Endothelial cell (in vitro differentiated cells): ENCODE measurements at regions not wholly inside any gene's neighbourhood (a gene's known extent, or its start where the extent isn't known, plus 50 kb on each side); places are given as distances from the start of the nearest gene placed in this dataset.

Source experiments
- DNase-seq: peaks from one replicate; pipeline ENCODE4 v3.0.0; 2021; ENCODE audit warnings: low spot score
- H3K27ac Mint-ChIP-seq: one replicate; pipeline ENCODE4 v1.8.0; 2021; ENCODE audit warnings: mixed read lengths, inconsistent platforms; ENCODE audit not compliant: unreplicated experiment
- H3K27me3 Mint-ChIP-seq: one replicate; pipeline ENCODE4 v1.8.0; 2021; ENCODE audit warnings: mild to moderate bottlenecking, moderate library complexity, mixed read lengths, inconsistent platforms; ENCODE audit not compliant: unreplicated experiment
- H3K36me3 Mint-ChIP-seq: one replicate; pipeline ENCODE4 v1.8.0; 2021; ENCODE audit warnings: mild to moderate bottlenecking, low read depth, mixed read lengths, inconsistent platforms; ENCODE audit not compliant: unreplicated experiment
- H3K4me1 Mint-ChIP-seq: one replicate; pipeline ENCODE4 v1.8.0; 2021; ENCODE audit warnings: mild to moderate bottlenecking, mixed read lengths, inconsistent platforms; ENCODE audit not compliant: unreplicated experiment
- H3K4me3 Mint-ChIP-seq: one replicate; pipeline ENCODE4 v1.8.0; 2021; ENCODE audit warnings: mild to moderate bottlenecking, mixed read lengths, inconsistent platforms; ENCODE audit not compliant: unreplicated experiment
- H3K9me3 Mint-ChIP-seq: one replicate; pipeline ENCODE4 v1.8.0; 2021; ENCODE audit warnings: mixed read lengths, inconsistent platforms; ENCODE audit not compliant: unreplicated experiment
- CTCF ChIP-seq: fragments of 200-600 bp; sonication (generic); IDR thresholded peaks from one replicate; pipeline ENCODE4 v1.5.0; 2021; ENCODE audit warnings: antibody characterized with exemption; ENCODE audit not compliant: unreplicated experiment

- H3K4me3 Mint-ChIP-seq: no peak overlapping the region
- no peaks in the 10 kb centered on the region for H3K9me3 Mint-ChIP-seq
- no peak for DNase-seq
- no peaks in the 10 kb centered on the region for H3K36me3 Mint-ChIP-seq
- H3K4me1 Mint-ChIP-seq: no peaks in the 10 kb centered on the region
- TF ChIP-seq CTCF: no peak
- no peaks in the 10 kb centered on the region for H3K27me3 Mint-ChIP-seq
- no peak overlapping the region for H3K27ac Mint-ChIP-seq
Measured at GRCh38 chr7:137135654-137136350, 207.7 kb downstream of the PTN start.

- DNase-seq: no peak
Measured at GRCh38 chr7:137130751-137131158, 212.8 kb downstream of the PTN start.

GRCh38 chr7:137129025-137129424, 214.5 kb downstream of the PTN start:
- Mint-ChIP-seq H3K4me3 (no peak overlapping the region), H3K27ac (no peak overlapping the region), H3K4me1 (no peaks in the 10 kb centered on the region), H3K27me3 (no peaks in the 10 kb centered on the region), H3K36me3 (no peaks in the 10 kb centered on the region), H3K9me3 (no peaks in the 10 kb centered on the region)
- TF ChIP-seq CTCF: no peak
- DNase-seq: no peak

More at GRCh38 chr7:137130751-137131158, 212.8 kb downstream of the PTN start:
- no peak overlapping the region for H3K27ac Mint-ChIP-seq
- no peaks in the 10 kb centered on the region for H3K27me3 Mint-ChIP-seq
- no peak overlapping the region for H3K4me3 Mint-ChIP-seq
- no peaks in the 10 kb centered on the region for H3K4me1 Mint-ChIP-seq
- H3K36me3 Mint-ChIP-seq: no peaks in the 10 kb centered on the region
- no peaks in the 10 kb centered on the region for H3K9me3 Mint-ChIP-seq
- no peak for TF ChIP-seq CTCF

DNA sequence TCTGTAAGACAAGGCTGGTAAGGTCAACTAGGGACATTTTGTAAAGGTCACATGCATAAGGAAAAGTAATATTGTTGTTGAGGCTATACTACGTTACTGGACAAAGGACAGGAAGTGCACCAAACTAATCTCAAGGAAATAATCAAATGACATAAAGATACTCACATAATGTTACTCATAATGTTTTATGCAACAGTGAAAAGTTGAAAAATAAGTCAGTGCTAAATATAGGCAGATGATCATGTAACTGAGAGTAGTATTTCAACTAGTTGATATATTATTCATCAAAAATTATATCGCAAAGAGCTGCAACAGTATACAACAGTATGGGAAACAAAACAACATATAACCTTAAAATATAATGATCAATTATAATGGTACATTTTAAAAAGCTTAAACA, 215.7 kb downstream of the PTN start:
- H3K4me3 Mint-ChIP-seq: no peak overlapping the region
- H3K9me3 Mint-ChIP-seq: no peaks in the 10 kb centered on the region

More for the DNA sequence above, 215.7 kb downstream of the PTN start:
- no peaks in the 10 kb centered on the region for H3K4me1 Mint-ChIP-seq
- no peak for DNase-seq
- no peaks in the 10 kb centered on the region for H3K36me3 Mint-ChIP-seq
- TF ChIP-seq CTCF: no peak
- H3K27ac Mint-ChIP-seq: no peak overlapping the region
- no peaks in the 10 kb centered on the region for H3K27me3 Mint-ChIP-seq
